Stimulated activated CD8-positive, alpha-beta memory T cell treated with anti-CD3 and anti-CD28 coated beads, Interleukin-4, amount 100 ng/mL, for 48 hours (primary cell): ENCODE measurements at regions not wholly inside any gene's neighbourhood (a gene's known extent, or its start where the extent isn't known, plus 50 kb on each side); places are given as distances from the start of the nearest gene placed in this dataset.

Experiments
- DNase-seq: peaks from one replicate; pipeline ENCODE4 v3.0.0-alpha.2; 2020

GRCh38 chr7:132733860-132734259 is 157.6 kb upstream of the PLXNA4 start:
- no peak for DNase-seq

DNA sequence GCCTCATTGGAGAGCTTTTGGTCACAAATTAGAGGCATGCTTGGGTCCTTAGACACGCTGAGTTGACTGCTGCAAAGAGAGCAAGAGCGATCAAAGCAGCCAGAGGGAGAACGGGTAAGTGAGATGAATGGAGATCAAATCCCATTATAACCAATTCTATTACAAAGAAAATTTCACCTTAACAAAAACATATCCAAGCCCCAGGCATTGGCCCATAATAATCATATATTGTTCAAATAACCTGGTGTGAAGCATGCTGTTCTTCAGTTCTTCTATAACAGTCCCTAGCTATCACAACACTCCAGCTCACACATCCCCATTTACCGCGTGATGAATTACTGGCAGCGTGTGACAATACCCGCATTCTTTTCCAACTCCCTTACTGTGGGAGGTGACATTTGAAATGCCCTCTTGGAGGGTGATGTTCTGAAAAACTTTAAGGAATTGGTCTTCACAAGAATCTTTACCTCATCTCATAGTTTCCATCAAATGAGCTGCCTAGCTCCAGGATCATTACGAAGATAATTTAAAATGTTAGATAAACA is 156.1 kb upstream of the PLXNA4 start:
- no peak for DNase-seq

- no peak for DNase-seq
Measured at GRCh38 chr7:132730105-132730504, 153.8 kb upstream of the PLXNA4 start.

GRCh38 chr7:132723506-132724081 is 147.3 kb upstream of the PLXNA4 start:
- no peak for DNase-seq

DNA sequence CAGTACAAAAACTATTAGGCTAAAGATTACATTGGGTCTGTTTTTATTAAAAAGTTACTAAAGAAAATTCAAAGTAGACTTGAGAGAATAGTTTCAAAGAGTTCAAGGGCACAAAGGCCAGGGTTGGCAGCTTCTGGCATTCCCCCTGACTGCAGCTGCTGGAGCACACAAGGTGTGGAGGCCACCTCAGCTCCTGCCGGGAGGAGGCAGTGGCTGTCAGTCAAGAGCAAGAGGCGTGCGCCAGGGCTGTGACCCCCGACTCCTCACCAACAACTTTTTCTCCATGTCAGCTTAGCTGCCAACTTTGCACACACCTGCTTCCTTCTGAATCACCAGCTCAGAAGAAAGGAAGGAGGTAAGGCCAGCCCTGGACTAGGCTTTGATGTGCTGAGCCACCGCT is 144.6 kb upstream of the PLXNA4 start:
- DNase-seq = no peak

GRCh38 chr7:132713893-132714292 is 137.6 kb upstream of the PLXNA4 start:
- DNase-seq = no peak

DNA sequence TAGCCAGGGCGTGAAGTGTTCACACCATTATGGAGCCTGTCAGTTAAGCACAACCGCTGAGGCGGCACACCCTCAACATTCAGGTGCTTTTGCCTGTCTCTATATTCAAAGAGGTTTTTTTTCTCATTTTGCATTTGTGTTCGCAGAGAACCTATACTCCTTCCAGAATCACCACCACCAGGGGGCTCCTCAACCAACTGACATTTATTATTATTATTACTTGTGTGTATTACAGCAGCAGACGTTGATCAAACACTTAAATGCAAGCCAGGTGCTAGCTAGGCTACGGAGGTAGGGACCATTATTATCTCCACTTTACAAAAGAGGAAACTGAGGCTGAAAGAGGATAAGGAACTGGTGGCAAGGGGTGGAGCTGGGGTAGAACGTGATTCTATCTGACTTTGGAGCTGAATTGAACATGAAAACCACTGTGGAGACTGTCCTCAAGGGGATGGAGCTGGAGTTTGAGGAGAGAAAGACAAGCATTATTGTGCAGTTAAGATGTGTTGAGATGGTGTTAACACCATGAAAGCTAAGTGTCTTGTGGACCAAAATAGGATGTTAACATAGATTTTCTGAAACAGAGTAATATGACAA is 133.8 kb upstream of the PLXNA4 start:
- DNase-seq = peak; percentile 39

- DNase-seq = no peak
Measured at GRCh38 chr7:132708470-132708869, 132.2 kb upstream of the PLXNA4 start.

- DNase-seq = no peak
Measured at GRCh38 chr7:132705146-132705545, 128.9 kb upstream of the PLXNA4 start.

- DNase-seq = no peak
Measured at GRCh38 chr7:132703742-132704141, 127.5 kb upstream of the PLXNA4 start.

GRCh38 chr7:132697003-132697402 is 120.7 kb upstream of the PLXNA4 start:
- DNase-seq = no peak

DNA sequence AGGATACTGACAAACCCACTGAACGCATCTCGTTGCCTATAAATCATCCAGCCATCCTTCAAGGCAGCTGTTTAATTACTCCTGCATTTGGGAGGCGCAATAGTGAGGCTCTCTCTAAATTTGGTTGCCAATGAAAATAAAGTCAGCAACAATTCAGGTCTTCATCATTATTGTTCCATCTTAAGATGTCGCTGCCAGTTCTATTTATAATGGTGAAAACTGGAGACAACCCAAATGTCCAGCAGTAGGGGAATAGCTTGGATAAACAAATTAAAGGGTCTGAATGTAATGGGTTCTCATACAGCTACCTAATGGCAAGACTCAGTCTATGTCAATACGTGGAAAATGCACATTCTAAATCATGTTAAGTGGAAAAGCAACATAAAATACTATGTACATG is 120.1 kb upstream of the PLXNA4 start:
- no peak for DNase-seq

DNA sequence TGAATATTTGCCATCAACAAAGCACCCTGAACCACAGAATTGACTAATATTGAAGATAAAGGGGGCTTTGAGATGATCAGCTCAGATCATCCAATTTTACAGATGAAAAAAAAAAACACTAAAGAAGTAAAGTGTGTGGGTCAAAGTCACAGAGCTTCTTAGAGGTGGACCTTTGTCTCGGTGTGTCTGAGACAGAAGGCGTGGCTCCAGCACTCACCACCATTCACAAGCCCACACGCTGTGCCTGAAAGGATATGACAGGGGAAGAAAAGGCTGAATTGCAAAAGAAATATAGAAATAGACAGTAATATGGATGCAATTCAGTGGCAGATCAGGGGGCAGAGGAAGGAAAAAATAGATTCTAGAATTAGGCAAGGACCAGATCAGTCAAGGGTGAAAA is 114.9 kb upstream of the PLXNA4 start:
- no peak for DNase-seq

GRCh38 chr7:132690174-132690573 is 113.9 kb upstream of the PLXNA4 start:
- no peak for DNase-seq

GRCh38 chr7:132687981-132688383 is 111.7 kb upstream of the PLXNA4 start:
- no peak for DNase-seq

GRCh38 chr7:132687016-132687415 is 110.7 kb upstream of the PLXNA4 start:
- no peak for DNase-seq

DNA sequence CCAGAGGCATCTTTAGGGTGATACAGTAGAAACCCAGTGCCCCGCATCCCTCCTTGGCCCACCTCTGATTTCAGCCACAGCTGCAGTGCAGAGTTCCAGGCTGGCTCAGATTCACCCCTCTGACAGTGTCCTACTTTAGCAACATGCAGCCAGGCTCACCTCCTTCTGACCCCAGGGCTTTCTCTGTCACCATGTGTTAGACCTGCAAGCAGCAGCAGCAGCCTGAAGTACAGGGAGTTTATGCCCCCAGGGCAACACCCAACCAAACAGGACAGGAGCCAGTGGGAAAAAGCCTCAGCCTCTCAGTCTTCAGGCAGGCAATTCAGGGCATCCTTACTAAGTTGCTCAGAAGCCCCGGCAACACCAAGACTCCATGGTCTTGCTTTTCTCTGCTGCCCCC is 109.0 kb upstream of the PLXNA4 start:
- DNase-seq = no peak

GRCh38 chr7:132683896-132684690 is 107.8 kb upstream of the PLXNA4 start:
- DNase-seq = no peak

DNA sequence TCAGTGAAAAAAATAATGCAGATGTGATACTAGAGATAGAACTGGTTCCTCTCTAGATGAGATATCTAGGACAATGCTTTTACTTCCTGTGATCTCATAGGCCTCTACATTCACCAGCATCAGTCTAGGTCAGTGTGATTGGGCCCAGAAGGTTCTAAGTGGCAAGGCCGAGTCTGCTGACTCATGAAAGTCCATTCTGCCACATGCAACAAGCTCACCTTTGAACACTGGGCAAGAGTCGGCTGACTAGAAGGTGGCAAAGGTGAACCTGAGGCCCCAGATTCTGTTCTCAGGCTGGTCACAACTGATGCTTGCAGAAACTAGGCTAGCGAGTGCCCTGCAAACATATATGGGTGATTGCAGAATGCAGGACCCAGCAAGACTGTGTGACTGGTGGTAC is 105.7 kb upstream of the PLXNA4 start:
- DNase-seq = no peak

GRCh38 chr7:132680590-132680989 is 104.3 kb upstream of the PLXNA4 start:
- DNase-seq = no peak

DNA sequence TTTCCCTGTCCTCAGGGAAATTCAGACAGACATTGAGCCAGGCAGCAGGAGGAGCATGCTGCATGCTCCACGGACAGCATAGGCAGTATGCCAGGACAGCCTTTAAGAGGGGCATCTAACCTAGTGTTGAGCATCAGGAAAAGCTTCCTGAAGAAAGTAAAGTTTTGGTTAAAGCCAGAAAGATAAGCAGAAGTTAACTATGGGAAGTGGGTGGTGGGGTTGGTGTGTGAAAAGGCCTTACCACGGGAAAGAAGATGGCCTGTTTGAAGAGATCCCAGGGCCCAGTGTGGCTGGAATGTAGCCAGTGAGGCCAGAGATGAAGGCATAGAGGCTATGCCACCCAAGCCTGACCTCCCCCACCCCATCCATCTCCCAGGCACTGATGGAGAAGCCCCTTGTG is 102.4 kb upstream of the PLXNA4 start:
- DNase-seq = no peak

GRCh38 chr7:132677918-132678317 is 101.6 kb upstream of the PLXNA4 start:
- DNase-seq = no peak

DNA sequence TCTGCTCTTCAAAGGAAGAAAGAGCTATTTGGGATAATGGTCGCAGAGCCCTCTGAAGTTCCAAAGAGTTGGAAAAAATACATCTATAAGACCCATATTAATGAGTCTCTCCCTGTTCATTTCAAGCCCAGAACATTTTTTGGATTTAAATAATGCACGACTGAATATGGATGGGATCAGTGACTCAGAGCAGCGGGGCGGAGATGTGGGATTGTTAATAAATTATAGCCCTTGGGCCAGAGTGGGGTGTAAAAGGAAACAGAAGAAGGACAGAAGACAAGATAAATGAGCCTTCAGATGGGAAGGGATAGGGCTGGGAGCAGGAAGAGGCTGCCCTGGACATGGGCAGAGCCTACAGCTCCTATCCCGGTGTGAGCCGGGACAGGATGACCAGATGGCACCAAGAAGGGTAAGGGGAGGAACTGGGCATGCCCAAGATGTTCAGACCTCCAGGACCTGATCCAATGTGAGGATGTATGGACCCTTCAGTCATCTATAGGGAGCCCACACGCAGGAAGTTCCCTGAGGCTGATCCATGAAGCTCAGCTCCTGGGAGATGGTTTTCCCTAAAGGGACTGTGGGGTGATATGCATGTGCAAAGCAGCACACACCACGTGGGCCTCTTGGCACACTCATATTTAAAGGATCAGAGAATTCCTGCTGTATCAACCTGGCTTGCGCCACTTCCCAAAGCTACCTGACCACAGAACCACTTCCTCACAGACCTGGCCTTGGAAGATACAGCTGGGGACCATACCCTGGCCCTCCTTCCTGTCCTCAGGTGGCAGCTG is 96.1 kb upstream of the PLXNA4 start:
- DNase-seq = no peak
